Jurkat, Clone E6-1 (cell line): ENCODE measurements at regions not wholly inside any gene's neighbourhood (a gene's known extent, or its start where the extent isn't known, plus 50 kb on each side); places are given as distances from the start of the nearest gene placed in this dataset.

Source experiments
- DNase-seq: peaks from one replicate; pipeline ENCODE4 v3.0.0-alpha.2; 2011; ENCODE audit warnings: low read depth, low spot score
- H3K4me3 ChIP-seq: 2 replicates; pipeline ENCODE4 v1.5.1; 2011; ENCODE audit warnings: mild to moderate bottlenecking, low read length, control low read depth, moderate library complexity

DNA sequence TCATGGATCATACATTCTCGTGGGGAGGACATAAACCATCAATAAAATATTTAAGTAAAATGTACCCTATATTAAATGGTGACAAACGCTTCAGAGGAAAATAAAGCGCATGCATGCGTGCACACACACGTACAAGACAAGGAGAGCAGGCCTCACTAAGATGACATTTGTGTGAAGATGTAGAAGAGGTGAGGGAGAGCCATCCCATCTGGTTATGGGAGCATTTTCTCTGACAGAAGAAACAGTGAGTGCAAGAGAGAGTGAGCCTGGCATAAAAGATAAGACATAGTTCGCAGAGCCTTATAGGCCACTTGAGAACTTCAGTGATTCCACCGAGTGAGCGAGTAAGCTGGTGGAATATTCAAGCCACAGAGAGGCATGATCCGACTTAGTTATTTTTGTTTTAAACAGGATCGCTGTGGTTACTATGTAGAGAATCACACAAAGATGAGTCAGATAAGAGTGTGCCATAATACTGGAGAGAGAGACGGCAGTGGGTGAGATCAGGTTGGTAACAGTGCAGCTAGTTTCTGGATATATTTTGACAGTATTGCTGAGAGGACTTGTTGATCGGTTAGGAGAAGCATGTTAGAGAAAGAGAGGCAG lies 624.2 kb downstream of the PLPP3 start:
- H3K4me3 ChIP-seq, result no peak overlapping the region
- no peak for DNase-seq

DNA sequence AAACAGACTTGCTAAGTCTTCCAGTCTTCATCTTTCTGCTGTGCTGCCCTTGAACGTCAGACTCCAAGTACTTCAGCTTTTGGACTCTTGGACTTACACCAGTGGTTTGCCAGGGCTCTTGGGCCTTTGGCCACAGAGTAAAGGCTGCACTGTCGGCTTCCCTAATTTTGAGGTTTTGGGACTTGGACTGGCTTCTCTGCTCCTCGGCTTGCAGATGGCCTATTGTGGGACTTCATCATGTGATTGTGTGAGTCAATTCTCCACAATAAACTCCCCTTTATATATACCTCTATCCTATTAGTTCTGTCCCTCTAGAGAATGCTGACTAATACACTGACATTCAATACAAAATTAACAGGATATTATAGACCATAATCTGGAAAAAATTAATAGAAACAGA lies 628.1 kb downstream of the PLPP3 start:
- DNase-seq, result no peak

DNA sequence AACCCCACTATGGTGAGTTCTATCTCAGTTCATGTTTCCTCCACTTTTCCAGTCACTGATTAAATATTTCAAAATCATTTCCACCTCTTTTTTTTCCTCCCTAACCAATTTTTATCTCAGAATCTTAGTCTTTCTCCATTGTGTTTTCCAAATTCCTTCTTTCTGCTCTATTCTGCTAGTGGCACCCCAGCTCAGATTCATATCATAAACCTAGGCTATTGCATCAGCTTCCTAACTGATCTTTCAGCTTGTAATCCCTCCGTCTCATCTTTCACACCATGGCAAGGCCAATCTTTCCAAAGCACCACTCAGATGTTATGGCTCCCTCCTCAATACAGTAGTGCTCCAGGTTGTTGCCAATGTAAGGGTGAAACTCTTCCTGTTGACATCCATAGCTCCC lies 631.9 kb downstream of the PLPP3 start:
- DNase-seq, result no peak

More for the DNA sequence above, 628.1 kb downstream of the PLPP3 start:
- no peak overlapping the region for H3K4me3 ChIP-seq

DNA sequence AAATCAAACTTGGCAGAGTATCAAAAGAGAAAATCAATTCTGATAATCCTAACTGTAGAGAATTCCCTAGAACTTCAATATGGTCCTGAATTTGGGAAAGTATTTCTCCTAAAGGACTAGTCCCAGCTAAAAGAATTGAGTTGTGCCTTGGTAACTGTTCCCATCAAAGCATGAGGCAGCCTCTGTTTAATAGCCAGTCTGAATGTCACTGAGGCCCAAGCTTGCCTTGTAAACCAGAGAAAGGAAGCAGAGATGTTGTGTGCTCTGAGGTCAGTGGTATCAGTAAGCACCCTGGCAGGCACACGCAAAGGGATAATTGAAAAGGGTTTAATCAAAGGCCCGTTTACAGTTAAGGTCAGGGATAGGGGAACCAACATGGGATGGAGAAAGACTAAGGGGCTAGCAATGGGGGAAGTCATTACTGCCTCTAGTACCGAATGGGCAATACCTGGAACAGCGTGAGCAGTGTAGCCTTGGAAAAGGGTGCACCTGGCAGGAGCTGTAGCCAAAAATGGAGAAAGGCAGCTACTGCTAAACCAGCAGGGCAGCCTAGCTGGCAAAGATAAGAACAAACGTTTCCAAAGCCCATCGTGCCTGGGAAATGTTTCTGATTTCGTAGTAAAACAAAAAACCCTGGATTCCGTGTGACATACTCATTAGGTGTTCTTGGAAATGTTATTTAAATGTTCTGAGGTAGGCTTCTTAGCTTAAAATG lies 635.5 kb downstream of the PLPP3 start:
- H3K4me3 ChIP-seq, result no peak overlapping the region
- no peak for DNase-seq

More for the DNA sequence above, 631.9 kb downstream of the PLPP3 start:
- H3K4me3 ChIP-seq, result no peak overlapping the region

DNA sequence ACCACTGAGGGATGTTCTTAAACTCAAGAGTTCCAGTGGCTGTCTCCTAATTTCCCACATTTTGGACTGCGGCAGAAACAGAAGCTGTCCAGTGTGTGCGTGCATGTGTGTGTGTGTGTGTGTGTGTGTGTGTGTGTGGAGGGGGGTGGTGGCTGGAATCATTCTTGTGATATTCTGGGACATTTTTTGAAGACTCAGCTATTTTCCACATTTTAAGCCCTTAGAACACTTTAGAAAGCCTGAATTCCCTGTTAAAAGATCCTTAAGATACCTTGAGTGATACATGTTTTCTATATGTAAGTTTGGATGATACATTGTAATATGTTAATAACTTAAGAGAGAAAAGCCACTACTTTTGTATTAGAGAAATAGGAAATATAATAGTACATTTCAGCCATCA lies 636.4 kb downstream of the PLPP3 start:
- no peak for DNase-seq
- no peak overlapping the region for H3K4me3 ChIP-seq

DNA sequence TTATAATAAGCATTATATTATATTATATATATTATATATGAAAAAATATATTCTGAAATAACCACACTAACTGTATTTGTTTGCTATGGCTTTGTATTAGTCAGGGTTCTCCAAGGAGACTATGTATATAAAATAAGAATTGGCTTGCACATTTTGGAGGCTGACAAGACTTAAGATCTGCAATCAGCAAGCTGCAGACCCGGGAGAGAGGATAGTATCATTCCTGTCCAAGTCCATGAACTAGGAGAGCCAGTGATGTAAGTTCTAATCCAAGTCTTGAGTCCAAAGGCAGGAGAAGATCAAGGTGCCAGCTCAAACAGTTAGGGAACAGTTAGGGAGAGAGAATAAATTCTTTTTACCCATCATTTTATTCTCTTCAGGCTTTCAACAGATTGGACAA lies 639.5 kb downstream of the PLPP3 start:
- no peak for DNase-seq
- no peak overlapping the region for H3K4me3 ChIP-seq

DNA sequence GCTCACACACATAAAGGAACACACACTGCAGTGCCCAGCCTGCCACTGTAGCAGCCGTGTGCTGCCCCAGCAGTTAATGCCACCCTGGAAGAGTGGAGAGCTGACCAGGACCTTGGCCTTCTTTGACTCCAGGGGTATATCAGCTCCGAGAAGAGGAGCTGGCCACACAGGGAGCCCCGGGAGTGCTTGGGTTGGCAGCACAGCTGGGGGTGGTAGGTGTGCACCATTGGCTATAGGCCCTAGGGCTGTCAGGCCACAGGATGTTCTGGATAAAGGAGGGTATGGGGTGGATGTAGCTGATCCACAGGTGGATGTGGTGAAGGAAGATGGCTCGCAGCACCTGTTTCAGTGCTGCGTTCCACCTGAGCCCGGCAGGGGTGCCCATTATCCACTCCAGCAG lies 640.5 kb downstream of the PLPP3 start:
- no peak for DNase-seq
- no peak overlapping the region for H3K4me3 ChIP-seq

DNA sequence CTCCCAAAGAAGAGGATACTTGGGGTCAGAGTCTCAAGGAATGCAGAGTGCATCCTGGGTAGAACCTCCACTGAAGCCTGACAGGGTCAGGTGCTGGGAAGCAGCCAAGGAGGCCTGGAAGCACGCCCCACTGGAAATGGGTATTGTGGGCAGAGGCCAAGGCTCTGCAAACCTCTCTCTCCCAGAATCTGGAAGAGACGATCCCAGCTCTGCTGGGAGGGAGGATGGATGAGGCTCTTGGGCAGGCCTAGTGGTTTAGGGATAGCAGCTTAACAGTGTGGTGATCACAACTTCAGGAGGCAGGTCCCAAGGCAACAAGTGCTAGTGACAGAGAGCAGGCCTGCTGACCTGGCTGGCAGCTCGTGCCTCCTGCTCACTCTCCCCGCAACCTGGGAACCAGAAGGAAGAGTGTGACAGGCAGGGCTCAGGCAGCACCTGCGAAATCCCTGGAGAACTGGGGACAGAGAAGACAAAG lies 641.0 kb downstream of the PLPP3 start:
- H3K4me3 ChIP-seq, result no peak overlapping the region
- no peak for DNase-seq

DNA sequence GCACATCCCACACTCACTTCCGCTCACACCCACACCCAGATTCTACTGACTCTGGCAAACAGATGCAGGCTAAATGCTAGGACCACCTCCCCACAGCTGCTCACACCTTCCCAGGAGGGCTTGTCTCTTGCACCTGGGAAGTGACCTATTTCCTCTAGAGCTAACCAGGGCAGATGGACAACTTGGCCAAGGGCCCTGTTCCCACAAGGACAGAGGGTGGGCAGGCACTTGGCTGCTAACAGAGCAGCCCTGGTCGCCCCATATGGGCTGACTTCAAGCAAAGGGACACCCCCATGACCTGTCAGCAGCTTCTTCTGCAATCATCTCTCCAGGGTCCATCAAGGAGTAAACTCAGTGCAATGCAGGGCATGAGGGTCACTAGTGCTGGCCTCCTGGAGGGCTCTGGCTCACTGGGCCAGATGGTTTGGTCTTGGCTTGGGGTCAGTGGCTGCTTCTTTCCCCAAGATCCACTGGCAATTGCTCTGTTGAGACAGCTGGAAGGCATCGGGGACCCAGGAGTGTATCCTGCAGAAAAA lies 641.5 kb downstream of the PLPP3 start:
- DNase-seq, result no peak
- H3K4me3 ChIP-seq, result no peak overlapping the region

DNA sequence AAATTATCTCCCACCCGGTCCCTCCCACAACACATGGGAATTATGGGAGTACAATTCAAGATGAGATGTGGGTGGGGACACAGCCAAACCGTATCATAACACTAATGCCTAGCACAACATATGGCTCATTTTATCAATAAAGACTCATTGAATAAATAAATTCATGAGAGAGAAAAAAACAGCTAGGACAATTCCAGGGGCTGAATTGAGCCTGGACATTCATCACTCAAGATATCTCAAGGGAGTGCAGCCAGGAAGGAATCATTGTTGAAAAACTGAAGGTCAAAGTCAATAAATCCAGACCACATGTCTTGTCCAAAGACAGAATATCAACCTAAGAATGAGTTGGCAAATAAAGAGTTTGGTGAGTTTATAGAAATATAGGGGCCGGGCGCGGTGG lies 644.1 kb downstream of the PLPP3 start:
- DNase-seq, result no peak
- H3K4me3 ChIP-seq, result no peak overlapping the region

DNA sequence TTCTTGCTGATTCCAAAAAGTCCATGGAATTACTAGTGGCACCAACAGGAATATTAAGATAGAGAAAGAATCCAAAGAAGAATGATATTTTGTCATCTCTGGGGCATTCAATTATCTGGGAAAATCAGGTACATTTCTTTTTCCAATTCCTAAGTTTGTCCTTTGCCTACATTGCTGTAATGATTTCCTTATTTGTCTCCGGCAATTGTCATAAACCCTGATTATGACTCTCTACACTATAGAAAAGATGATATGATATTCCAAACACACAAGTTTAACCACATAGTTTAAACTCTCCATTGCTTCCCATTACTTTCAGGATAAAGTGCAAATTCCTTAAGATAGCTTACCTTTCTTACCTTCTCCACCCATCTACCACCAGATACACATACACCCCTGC lies 647.0 kb downstream of the PLPP3 start:
- no peak for DNase-seq
- no peak overlapping the region for H3K4me3 ChIP-seq

DNA sequence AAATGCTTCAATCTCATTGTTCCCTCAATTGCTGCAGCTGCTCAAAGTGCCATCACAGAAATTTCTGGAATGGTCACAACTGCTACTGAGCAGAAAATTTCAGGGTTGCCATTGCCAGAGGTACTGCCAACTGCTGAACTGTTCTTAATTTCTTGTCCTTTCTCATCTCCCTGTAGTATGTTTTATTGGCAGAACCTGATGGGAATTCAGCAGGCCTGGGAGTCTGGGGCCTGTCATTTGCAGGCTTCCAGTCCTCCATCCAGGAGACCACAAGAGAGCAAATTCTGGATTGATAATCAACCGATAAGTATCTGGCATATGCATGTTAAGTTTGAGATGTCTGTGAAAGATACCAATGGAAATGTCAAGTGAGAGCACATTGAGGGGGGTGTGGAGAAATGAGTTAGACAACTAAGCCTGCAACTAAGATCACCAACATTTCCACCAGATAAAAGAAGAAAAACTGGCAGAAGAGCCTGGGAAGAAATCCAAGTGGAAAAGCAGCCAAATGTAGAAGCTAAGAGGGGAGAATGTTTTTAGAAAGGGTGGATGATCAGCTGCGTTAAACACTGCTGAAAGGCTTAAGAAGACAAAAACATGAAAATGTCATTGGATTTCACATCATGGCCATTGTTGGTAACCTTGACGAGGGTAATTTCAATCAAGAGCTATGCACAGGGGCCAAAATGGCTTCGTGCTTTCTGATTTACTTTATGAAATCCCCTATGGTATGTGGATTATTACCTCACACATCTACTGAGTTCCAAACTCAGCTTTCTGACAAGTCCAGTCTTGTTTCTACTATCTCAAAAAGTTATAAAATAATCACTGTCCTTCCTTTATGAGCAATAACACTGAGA lies 648.1 kb downstream of the PLPP3 start:
- DNase-seq, result no peak
- no peak overlapping the region for H3K4me3 ChIP-seq

DNA sequence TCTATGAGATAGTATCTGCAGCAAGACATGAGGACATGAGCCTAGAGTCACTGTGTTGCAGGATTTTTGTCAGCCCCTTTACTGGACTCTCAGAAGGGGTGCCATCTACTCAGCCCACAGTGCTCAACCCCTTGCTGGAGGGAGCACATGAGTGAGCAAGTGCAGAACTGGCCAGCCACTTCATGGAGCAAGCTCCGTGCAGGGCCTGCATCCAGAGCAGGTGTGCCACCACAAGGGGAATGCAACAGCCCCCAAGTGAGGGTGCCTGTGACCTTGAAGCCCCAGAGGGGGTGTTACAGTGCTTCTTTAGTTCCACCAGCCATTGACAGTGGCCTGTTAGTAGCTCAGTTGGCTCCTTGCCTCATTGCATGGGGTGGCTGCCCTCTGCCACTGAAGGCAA lies 649.7 kb downstream of the PLPP3 start:
- DNase-seq, result no peak

DNA sequence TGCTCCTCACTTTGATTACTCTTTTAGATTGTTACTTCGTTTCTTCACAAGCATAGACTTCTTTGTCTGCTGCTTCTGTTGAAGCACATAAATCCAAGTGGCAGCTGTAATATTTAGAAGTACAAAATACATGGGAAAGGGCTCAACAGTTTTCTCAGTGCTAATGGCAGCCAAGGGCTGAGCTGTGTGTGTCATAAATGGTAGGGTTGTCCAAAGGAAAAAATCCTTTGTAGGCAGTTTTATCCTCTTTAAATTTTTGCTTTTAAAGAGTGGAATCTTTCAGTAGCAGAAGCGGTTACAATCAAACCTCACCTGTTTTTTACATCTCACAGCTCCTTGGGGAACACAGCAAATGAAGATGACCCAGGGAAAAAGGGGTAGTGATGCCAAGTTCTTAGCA lies 650.8 kb downstream of the PLPP3 start:
- no peak for DNase-seq
- no peak overlapping the region for H3K4me3 ChIP-seq

More for the DNA sequence above, 649.7 kb downstream of the PLPP3 start:
- no peak overlapping the region for H3K4me3 ChIP-seq

DNA sequence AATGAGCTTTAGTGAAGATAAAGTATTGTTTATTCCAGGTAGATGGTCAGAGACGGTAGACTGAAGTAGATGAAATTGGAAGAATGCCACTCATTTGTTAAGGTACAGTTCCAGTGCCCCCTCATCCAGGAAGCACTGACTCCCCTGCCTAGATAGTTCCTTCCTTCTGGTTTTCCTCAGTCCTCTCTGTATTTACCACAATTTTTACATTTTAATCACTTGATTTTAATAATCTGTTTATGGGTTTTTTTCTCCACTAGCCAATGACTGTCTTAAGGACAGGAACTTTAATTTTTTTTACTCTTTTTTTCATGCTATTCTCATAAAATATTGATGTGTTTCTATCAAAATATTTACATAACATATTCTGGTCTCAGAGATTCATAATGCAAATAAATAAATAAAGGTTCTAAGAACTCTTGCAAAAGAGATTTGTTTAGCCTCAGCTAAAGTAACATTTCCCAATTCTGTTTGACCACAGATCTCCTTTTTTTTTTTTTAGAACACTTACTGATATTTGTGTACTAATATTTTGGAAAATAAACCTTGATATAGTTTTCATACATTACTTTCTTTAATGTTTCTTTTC lies 651.6 kb downstream of the PLPP3 start:
- DNase-seq, result no peak
- no peak overlapping the region for H3K4me3 ChIP-seq

DNA sequence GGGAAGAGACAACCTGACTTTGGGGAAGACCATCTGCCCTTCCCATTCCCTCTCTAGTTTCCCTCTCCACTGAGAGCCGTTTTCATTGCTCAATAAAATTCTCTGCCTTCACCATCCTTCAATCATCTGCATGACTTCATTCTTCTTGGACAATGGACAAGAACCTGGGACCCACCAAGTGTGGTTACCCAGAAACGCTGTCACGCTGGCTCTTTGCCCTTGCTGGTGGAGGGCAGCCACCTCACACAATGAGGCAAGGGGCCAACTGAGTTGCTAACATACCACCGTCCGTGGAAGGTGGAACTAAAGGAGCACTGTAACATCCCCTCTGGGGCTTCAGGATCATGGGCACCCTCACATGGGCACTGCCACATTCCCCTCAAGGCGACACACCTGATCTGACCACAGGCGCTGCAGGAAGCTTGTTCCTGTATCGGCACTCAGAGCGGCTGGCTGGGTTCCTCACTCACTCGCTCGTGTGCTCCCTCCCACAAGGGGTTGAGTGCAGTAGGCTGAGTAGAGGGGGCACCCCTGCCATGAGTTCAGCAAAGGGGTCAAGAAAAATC lies 652.4 kb downstream of the PLPP3 start:
- DNase-seq, result no peak
- no peak overlapping the region for H3K4me3 ChIP-seq

DNA sequence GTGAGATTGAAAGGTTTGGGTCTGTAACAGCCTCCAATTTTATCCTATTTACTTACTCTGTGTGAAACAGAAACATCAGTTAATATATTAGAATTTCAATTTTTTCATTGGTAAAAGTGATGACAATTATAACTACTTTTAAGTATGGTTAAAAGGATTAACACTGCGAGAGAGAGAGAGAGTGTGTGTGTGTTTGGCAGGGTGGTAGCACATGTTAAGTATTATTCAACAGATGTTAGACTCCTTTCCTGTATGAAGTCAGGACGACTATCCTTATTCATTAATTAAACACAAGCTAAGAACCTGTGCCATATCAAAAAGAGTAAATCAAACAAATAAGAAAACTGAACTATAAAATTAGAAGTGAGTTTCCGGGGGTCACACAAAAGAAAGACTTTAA lies 662.5 kb downstream of the PLPP3 start:
- no peak for DNase-seq
- no peak overlapping the region for H3K4me3 ChIP-seq

DNA sequence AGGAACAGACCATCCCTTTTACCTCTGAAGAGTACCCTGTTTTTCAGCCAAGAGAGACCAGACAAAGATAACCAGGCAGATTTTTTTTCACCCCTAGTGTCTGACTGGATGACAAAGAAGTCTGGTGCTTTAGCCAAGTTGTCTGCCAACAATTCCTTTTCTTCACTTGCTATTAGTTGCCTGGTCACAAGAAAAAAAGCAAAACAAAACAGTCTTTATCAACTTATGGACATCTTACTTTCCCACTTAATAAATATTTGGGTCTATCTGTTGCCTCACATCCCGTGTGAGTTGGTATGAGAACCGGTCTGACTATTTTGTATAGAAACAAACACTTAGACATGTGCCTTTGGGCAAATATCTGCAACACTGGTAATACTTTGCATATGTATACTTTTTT lies 662.9 kb downstream of the PLPP3 start:
- no peak overlapping the region for H3K4me3 ChIP-seq
- no peak for DNase-seq

DNA sequence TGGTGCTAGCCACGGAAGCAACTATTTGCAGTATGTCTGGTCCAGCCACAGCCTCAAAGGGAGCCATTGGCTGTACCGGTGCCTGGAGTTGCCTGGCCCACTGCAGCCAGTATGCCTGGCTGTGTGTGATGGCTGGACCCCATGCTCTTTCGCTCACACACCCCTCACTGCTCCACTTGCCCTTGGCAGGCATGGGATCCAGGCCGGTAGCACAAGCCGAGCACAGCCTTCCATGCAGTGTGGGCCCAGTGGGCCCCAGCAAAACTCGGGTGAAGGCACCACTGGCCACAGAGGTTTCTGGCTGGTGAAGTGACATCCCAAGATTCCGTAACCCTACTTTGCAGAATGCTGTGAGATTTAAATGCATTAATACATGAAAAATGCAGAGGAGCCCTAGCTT lies 665.8 kb downstream of the PLPP3 start:
- no peak overlapping the region for H3K4me3 ChIP-seq
- DNase-seq, result no peak
